ENCODE measurements at regions not wholly inside any gene's neighbourhood (a gene's known extent, or its start where the extent isn't known, plus 50 kb on each side); places are given as distances from the start of the nearest gene placed in this dataset.

DNA sequence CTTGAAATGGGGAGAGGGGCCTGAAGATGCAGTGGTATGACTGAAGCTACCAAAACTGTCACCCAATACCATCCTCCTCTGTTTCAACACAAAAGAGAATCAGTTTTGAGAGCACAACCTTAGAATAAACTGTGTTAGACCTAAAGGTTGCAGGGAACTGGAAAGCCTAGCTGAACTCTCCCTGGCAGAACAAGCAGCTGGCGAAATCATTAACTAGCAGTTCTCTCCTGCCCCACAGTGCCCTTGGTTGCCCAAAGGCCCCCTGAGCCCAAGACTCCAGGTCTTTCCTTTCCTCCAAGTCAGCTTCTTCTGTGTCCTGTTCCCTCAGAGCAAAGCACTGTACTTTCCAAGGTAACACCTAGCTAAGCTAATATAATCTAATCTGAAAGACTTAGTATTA is 135.4 kb upstream of the SLC30A5 start:
- intact Hi-C loops (cut with DNase I; ENCODE audit: low total_unique reads) = no loop called here
- no peak overlapping the region for H3K4me3 ChIP-seq
- no peaks in the 10 kb centered on the region for H3K27me3 ChIP-seq
- H3K36me3 ChIP-seq = no peaks in the 10 kb centered on the region
- TF ChIP-seq, protein P1, sequence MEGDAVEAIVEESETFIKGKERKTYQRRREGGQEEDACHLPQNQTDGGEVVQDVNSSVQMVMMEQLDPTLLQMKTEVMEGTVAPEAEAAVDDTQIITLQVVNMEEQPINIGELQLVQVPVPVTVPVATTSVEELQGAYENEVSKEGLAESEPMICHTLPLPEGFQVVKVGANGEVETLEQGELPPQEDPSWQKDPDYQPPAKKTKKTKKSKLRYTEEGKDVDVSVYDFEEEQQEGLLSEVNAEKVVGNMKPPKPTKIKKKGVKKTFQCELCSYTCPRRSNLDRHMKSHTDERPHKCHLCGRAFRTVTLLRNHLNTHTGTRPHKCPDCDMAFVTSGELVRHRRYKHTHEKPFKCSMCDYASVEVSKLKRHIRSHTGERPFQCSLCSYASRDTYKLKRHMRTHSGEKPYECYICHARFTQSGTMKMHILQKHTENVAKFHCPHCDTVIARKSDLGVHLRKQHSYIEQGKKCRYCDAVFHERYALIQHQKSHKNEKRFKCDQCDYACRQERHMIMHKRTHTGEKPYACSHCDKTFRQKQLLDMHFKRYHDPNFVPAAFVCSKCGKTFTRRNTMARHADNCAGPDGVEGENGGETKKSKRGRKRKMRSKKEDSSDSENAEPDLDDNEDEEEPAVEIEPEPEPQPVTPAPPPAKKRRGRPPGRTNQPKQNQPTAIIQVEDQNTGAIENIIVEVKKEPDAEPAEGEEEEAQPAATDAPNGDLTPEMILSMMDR (IDR thresholded peaks at IDR 0.05) = no peak
- DNase-seq = no peak
- no peaks in the 10 kb centered on the region for H3K9me3 ChIP-seq
- H3K27ac ChIP-seq = no peak overlapping the region
- H3K4me1 ChIP-seq = peaks cover 0 to 10% (median 5%) of the 10 kb centered on the region in 4 donors

DNA sequence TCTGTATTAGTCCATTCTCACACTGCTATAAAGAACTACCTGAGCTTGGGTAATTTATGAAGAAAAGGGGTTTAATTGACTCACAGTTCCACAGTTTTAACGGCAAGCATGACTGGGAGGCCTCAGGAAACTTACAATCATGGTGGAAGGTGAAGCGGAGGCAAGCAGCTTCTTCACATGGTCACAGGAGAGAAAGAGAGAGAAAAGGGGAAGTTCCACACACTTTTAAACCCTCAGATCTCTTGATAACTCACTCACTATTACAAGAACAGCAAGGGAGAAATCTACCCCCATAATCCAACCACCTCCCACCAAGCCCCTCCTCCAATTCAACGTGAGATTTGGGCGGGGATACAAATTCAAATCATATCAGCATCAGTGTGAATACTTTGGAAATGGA is 133.4 kb upstream of the SLC30A5 start:
- Histone ChIP-seq H3K36me3 (no peaks in the 10 kb centered on the region), H3K4me3 (no peak overlapping the region), H3K27me3 (no peaks in the 10 kb centered on the region), H3K27ac (no peak overlapping the region), H3K4me1 (peaks cover 0 to 10% (median 5%) of the 10 kb centered on the region in 4 donors), H3K9me3 (no peaks in the 10 kb centered on the region)
- TF ChIP-seq, protein P1 (IDR thresholded peaks at IDR 0.05) = no peak
- DNase-seq = no peak
- intact Hi-C loops (cut with DNase I; ENCODE audit: low total_unique reads) = loop anchor here (5.0 kb wide), 1 partner anchor 673 kb away; no protein-coding TSS in a partner anchor

DNA sequence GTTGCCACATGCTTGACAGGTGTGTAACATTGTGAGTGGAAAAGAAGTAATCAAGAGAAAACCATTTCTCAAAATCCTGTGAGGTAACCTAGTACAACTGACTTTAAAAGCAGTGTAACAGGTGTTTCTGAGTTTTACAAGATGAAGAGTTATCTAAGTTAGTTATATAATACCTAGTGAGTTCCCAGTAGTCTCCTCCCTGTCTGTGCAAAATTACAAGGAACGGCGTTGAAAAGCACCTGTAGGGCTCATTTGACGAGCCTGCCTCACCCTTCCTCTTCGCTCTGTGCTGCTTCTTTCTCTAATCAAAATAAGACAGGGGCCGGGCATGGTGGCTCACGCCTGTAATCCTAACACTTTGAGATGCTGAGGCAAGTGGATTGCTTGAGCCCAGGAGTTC is 132.9 kb upstream of the SLC30A5 start:
- TF ChIP-seq, protein P1 (IDR thresholded peaks at IDR 0.05) = no peak
- H3K4me3 ChIP-seq = no peak overlapping the region
- no peak overlapping the region for H3K27ac ChIP-seq
- no peaks in the 10 kb centered on the region for H3K9me3 ChIP-seq
- no peaks in the 10 kb centered on the region for H3K27me3 ChIP-seq
- no peak for DNase-seq
- intact Hi-C loops (cut with DNase I; ENCODE audit: low total_unique reads) = loop anchor here (5.0 kb wide), 1 partner anchor 674 kb away; no protein-coding TSS in a partner anchor
- H3K4me1 ChIP-seq = peaks cover 0 to 10% (median 5%) of the 10 kb centered on the region in 4 donors
- no peaks in the 10 kb centered on the region for H3K36me3 ChIP-seq

DNA sequence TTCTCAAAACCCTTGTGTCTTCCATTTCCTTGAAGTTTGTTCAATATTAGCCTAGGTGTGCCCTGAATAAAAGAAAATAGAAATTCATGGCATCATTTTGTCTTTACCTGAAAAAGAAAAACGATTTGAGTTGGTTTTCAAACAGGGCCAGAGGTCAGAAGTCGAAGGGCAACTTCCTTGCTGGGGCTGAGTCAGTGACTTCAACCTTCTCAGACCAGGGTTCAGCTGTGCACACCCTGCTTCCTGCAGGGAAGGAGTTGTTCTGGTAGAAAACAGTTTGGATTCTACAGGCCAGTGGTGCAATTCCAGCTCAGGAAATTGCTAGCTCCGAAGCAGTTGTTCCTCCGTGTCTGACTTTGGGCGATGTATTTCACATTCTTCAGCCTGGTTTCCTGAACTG is 132.1 kb upstream of the SLC30A5 start:
- TF ChIP-seq, protein P1 (IDR thresholded peaks at IDR 0.05) = no peak
- Histone ChIP-seq H3K9me3 (no peaks in the 10 kb centered on the region), H3K4me3 (no peak overlapping the region), H3K36me3 (no peaks in the 10 kb centered on the region), H3K4me1 (peaks cover 0 to 10% (median 5%) of the 10 kb centered on the region in 4 donors), H3K27ac (no peak overlapping the region), H3K27me3 (no peaks in the 10 kb centered on the region)
- intact Hi-C loops (cut with DNase I; ENCODE audit: low total_unique reads) = loop anchor here (5.0 kb wide), 1 partner anchor 674 kb away; no protein-coding TSS in a partner anchor
- DNase-seq = no peak

DNA sequence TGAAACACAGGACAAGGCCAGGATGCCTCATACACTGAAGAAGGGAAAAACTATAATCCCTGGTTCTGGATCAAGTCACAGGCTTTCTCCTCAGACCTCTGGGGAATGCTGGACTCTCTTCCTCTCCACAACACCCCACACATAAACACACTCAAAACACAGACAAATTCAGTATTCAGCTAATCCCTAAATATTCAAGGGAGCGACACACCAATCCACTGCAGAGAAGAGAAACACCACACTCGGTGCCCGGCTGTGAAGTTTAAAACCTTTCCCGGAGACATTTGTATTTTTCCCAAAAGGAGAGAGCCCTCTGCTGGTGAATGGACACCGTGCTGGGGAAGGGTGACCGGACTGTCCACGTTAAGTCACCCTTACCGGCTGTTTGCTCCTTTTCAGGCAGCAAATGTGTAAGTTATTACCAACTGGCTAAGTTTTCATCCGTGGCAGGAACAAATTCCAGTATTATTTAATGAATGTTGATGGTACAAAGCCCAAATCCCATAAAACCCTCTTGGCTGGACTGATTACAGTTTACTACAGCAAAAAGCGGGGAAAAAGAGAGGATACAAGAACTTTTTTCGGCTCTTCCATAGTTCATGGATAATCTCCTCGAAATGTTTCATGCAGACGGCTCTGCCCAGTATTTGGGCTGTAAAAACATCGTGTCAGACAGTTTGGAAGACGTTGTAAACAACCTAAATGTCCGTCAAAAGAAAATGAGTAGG is 130.9 kb upstream of the SLC30A5 start:
- Histone ChIP-seq H3K27me3 (no peaks in the 10 kb centered on the region), H3K36me3 (no peaks in the 10 kb centered on the region), H3K9me3 (no peaks in the 10 kb centered on the region), H3K4me1 (peaks cover 0 to 10% (median 5%) of the 10 kb centered on the region in 4 donors), H3K4me3 (no peak overlapping the region), H3K27ac (peak overlapping the region; percentile 7 to 11)
- DNase-seq = peak; percentile 71 to 84
- intact Hi-C loops (cut with DNase I; ENCODE audit: low total_unique reads) = loop anchor here (5.0 kb wide), 1 partner anchor 676 kb away; no protein-coding TSS in a partner anchor
- TF ChIP-seq, protein P1 (IDR thresholded peaks at IDR 0.05) = peak; percentile 78 to 84
